ENCODE measurements at regions not wholly inside any gene's neighbourhood (a gene's known extent, or its start where the extent isn't known, plus 50 kb on each side); places are given as distances from the start of the nearest gene placed in this dataset.

GRCh38 chr2:47631792-47632398 is 61.1 kb upstream of the KCNK12 start (continued):
- TF ChIP-seq CHD7 (IDR thresholded peaks at IDR 0.05; ENCODE audit: insufficient replicate concordance, low read length): no peak
- TF ChIP-seq HDAC6 (IDR thresholded peaks at IDR 0.05; ENCODE audit: low read depth, low read length): no peak
- no peak for TF ChIP-seq TAF7 (optimal IDR thresholded peaks at IDR 0.05; ENCODE audit: borderline replicate concordance, low read depth, low read length)
- TF ChIP-seq SRF (IDR thresholded peaks at IDR 0.05; ENCODE audit: low read depth, low read length): no peak
- no peak for TF ChIP-seq SIRT6 (IDR thresholded peaks at IDR 0.05; ENCODE audit: low read length)

Measured in H1 (cell line).